Panc1 (cell line): ENCODE measurements at regions not wholly inside any gene's neighbourhood (a gene's known extent, or its start where the extent isn't known, plus 50 kb on each side); places are given as distances from the start of the nearest gene placed in this dataset.
"Not testable (repeated sequence)": the region's sequence is repeated elsewhere in the genome, so short reads cannot be mapped to it uniquely, and the experiment has no call there.

ENCODE experiments used
- ATAC-seq: fragments of 200-7000 bp; cut with Tn5 transposase; 2 replicates; pipeline ENCODE4 v1.9.1; 2020; ENCODE audit warnings: mild to moderate bottlenecking, moderate library complexity
- BruUV-seq: library from RNA; stranded (reverse); fragments of 400-500 nt; replicated peaks from 2 replicates; lab custom pipeline; 2021; lab: Mats Ljungman, UMichigan
- CTCF ChIA-PET: fragments of 300-600 bp; sonication (Branson Sonifier 250); formaldehyde crosslinking; loops from one replicate; lab custom pipeline; 2022; ENCODE audit warnings: antibody characterized with exemption; lab: Charles Lee
- POLR2A ChIA-PET: fragments of 300-600 bp; sonication (Branson Sonifier 250); formaldehyde crosslinking; loops from one replicate; lab custom pipeline; 2022; ENCODE audit warnings: antibody characterized with exemption; lab: Charles Lee
- DNase-seq: peaks from one replicate; pipeline ENCODE4 v3.0.0-alpha.2; 2010; ENCODE audit warnings: low read depth, low spot score
- H3K27ac ChIP-seq: 2 replicates; pipeline ENCODE4 v1.5.1; 2011; ENCODE audit warnings: mild to moderate bottlenecking, low read length, inconsistent platforms
- H3K27me3 ChIP-seq: fragments of 200-500 bp; sonication (Bioruptor generic); 2 replicates; pipeline ENCODE4 v1.6.0; 2014; ENCODE audit warnings: low read length, inconsistent platforms; ENCODE audit not compliant: control insufficient read depth, insufficient read depth
- H3K36me3 ChIP-seq: fragments of 200-500 bp; sonication (Bioruptor generic); 2 replicates; pipeline ENCODE4 v1.5.1; 2014; ENCODE audit warnings: inconsistent platforms, mild to moderate bottlenecking, low read length, moderate library complexity; ENCODE audit not compliant: control insufficient read depth, insufficient read depth
- H3K4me1 ChIP-seq: 2 replicates; pipeline ENCODE4 v1.5.1; 2011; ENCODE audit warnings: inconsistent platforms, mild to moderate bottlenecking, low read length, moderate library complexity; ENCODE audit not compliant: control insufficient read depth, insufficient read depth
- H3K4me3 ChIP-seq, 2 experiments: 2 replicates each; pipeline ENCODE4 v1.5.1; 2011 to 2012; ENCODE audit warnings: low read depth in 2 of 2, low read length in 2 of 2, mild to moderate bottlenecking in 2 of 2, inconsistent platforms in 1 of 2, moderate library complexity in 1 of 2
- H3K9me3 ChIP-seq: fragments of 200-500 bp; sonication (Bioruptor generic); 2 replicates; pipeline ENCODE4 v1.5.1; 2014; ENCODE audit warnings: low read depth, mild to moderate bottlenecking, inconsistent platforms, low read length, moderate library complexity; ENCODE audit not compliant: control insufficient read depth, insufficient read depth
- CTCF ChIP-seq: fragments of 450-650 bp; IDR thresholded peaks from 2 replicates; pipeline ENCODE4 v1.5.1; 2017; ENCODE audit warnings: mild to moderate bottlenecking
- POLR2AphosphoS5 ChIP-seq: IDR thresholded peaks from 2 replicates; pipeline ENCODE4 v1.6.1; 2012; ENCODE audit warnings: mild to moderate bottlenecking, low read depth, low read length, moderate library complexity
- REST ChIP-seq, 2 experiments: IDR thresholded peaks; 2 replicates each; pipeline ENCODE4 v1.6.1; 2011 to 2012; ENCODE audit warnings: low read depth in 2 of 2, control low read depth in 1 of 2, low read length in 1 of 2, mild to moderate bottlenecking in 1 of 2, moderate library complexity in 1 of 2; ENCODE audit not compliant: insufficient read depth in 1 of 2
- SIN3A ChIP-seq: IDR thresholded peaks from 2 replicates; pipeline ENCODE4 v1.6.1; 2012; ENCODE audit warnings: low read depth, mild to moderate bottlenecking, low read length, moderate library complexity, borderline replicate concordance; ENCODE audit not compliant: insufficient read depth
- TCF7L2 ChIP-seq: IDR thresholded peaks from 2 replicates; pipeline ENCODE4 v1.6.1; 2011; ENCODE audit warnings: mild to moderate bottlenecking, low read depth, low read length, inconsistent platforms
- in situ Hi-C: cut with HindIII; loops from 2 replicates; pipeline ENCODE4 v1.10.0; 2016; ENCODE audit warnings: low sequenced_read_pairs, low pct_unique_long_range_greater_than_20kb
- intact Hi-C: fragments of 100-400 bp; cut with micrococcal nuclease; formaldehyde crosslinking; loops from one replicate; pipeline ENCODE4 v1.10.0; 2022; ENCODE audit not compliant: unreplicated experiment

GRCh38 chr17:63086483-63087185 lies 120.6 kb downstream of the TANC2 start:
- Histone ChIP-seq H3K4me3 (no peak overlapping the region), H3K27ac (no peak overlapping the region), H3K36me3 (no peaks in the 10 kb centered on the region), H3K27me3 (no peaks in the 10 kb centered on the region), H3K9me3 (no peaks in the 10 kb centered on the region), H3K4me1 (0 out of 2 replicates have a peak, but pooled peaks cover 5% of the 10 kb centered on the region)
- no peak for DNase-seq
- no TSS peak for BruUV-seq
- intact Hi-C loops (no loop called here), in situ Hi-C loops (no loop called here)
- ChIA-PET POLR2A (no interaction called here), CTCF (no interaction called here)
- ATAC-seq = no peak
- no peak for TF ChIP-seq TCF7L2
- TF ChIP-seq REST (IDR thresholded peaks at IDR 0.05; ENCODE audit: insufficient read depth in 1 of 2, low read depth in 2 of 2, low read length in 1 of 2) = no peak
- no peak for TF ChIP-seq CTCF
- TF ChIP-seq SIN3A = no peak
- no peak for TF ChIP-seq POLR2AphosphoS5

- H3K9me3 ChIP-seq, ATAC-seq, H3K4me3 ChIP-seq, POLR2A ChIA-PET, DNase-seq, H3K27ac ChIP-seq, intact Hi-C loops, BruUV-seq, in situ Hi-C loops, H3K27me3 ChIP-seq, H3K36me3 ChIP-seq, H3K4me1 ChIP-seq, CTCF ChIA-PET: not testable (repeated sequence)
These were observed 124.5 kb downstream of the TANC2 start for GRCh38 chr17:63090358-63091114.

- ATAC-seq, H3K27ac ChIP-seq, H3K27me3 ChIP-seq, in situ Hi-C loops, H3K4me1 ChIP-seq, H3K4me3 ChIP-seq, POLR2A ChIA-PET, CTCF ChIA-PET, BruUV-seq, DNase-seq, intact Hi-C loops, H3K36me3 ChIP-seq, H3K9me3 ChIP-seq: not testable (repeated sequence)
These were observed 125.9 kb downstream of the TANC2 start for GRCh38 chr17:63091909-63092308.
